Renal cortex interstitium (tissue), 11 donors: ENCODE measurements at regions not wholly inside any gene's neighbourhood (a gene's known extent, or its start where the extent isn't known, plus 50 kb on each side); places are given as distances from the start of the nearest gene placed in this dataset.

Experiments used
- DNase-seq, 11 donors: peaks; one replicate each; pipeline ENCODE4 v3.0.0-alpha.2; 2013; ENCODE audit warnings: low read depth in 9 of 11, low spot score in 4 of 11; ENCODE audit errors: extremely low read depth in 1 of 11

DNA sequence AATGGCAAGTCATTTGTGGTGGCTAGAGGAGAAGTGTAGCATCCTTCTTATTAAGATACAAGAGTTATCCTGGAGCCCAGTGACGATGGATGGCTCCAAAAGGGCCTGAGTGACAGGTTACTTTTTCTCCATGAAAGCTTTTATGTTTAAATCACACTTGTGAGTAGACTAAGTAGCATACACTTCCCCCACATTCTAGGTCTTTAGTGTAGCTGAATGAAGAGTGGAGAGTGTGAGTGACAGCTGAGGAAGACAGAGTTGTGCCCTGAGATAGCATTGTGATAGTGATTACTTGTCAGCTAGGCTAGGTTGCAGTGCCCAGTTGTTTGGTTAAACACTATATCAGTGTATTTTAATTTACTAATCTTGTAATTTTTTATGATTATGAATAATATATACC lies 337.8 kb downstream of the TENT4A start:
- DNase-seq = no peak

DNA sequence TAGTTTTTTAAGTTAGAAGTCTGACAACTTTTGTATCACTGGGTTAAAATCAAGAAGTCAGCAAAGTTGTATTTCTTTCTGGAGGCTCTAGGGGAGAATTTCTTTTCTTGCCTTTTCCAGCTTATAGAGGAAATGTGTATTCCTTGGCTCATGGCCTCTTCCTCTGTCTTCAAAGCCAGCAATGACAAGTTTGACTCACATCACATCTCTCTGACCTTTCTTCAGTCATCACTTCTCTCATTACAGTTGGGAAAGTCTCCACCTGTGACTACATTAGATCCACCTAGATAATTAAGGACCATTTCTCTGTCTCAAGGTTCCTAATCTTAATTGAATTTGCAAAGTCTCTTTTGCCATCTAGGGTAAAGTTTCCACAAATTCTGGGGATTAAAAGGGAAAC lies 339.9 kb downstream of the TENT4A start:
- no peak for DNase-seq

DNA sequence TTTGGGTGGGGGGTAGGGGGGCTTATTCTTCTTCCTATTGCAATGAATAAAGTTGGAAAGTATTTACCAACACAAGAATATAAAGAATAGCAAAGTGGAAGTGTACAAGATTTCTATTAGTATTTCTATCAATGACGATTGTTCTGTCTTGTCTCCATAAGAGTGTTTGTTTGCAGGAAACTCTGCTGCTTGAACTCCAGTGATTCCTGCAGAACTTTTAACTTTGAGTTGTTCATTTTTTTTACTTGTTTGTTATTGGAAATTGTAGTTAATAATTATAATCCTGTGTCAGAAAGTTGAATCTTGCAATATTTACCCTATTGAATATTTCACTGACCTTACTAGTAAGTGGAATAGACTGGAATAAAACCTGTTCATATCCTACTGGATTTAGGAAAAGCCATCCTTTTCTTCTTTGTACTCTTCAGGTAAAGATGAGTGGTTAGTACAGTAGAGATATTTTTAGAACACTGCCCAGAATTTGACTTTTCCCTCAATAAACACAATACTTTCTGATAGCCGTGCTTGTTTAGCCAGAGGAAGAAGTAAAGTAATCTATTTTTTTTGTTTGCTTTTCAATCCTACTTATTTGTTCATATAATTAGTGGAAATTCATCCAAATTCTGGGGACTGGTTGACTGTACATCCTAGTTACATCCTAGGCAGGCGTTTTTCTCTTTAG lies 340.4 kb downstream of the TENT4A start:
- no peak for DNase-seq

DNA sequence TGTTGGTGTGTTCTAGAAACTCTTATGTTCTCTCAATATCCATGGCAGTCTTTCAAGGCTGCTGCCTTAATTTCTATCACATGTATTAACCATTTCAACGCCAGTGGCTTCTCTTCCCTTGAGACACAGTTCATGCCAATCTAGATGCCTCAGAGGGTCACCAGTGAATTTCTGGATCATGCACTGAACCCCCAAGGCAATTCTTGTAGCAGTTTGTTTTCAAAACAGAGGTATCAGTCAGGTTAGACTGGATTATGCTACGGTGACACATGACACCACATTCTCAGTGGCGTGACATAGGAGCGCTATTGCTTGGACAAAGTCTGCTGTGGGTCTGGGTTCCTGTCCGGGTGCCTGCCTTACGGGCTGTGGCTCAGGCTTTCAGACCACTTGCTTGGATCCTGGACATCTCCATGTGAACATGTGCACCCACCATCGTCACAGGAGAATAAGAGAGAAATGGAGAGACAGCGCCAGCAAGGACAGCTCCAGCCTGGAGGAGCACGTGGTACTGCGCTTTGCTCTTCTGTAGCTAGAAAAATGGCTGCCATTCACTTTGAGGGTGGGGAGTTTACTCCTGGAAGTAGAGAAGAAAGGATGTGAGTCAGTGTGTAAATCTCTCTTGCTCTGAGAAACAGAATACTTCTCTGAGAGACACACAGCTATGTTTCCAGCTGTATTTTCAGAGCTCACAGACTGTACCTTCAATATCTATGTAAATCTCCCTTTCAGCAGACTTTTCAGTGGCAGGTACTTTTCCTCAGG lies 329.3 kb upstream of the ADCY2 start:
- no peak for DNase-seq

DNA sequence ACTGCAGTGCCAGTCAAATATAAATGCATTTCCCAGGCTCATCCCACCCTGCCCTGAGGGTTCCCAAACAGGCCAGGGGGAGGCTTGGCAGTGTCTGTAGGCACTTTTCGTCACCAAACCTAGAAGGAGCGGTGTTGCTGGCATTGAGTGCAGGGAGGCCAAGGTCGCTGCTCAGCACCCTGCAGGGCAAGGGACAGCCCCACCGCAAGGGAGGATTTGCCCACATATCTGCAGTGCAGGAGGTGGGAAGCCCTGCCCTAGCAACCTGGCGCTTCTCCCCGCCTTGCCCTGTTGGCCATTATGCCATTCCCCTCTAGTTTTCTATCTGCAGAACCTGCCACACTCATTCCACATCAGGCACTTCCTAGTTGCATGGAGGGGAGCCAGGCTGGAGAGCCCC lies 327.8 kb upstream of the ADCY2 start:
- no peak for DNase-seq

DNA sequence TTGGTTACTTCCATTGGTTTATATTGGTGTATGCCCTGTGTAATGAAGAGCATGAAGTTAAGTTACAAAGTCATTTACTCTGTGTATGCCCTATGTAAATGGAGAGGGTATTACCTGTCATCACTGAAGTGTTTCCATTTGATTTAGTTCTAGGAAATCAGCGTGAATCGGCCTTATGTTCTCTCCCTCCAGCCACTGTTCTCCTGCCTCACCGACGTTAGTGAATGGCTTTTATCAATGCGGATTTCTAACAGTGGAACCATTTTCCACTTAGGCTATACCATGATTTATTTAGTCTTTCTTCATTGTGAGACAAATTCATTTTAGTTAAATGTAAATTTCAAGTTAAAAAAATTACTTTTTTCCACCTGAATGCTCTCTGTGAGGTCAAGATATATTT lies 327.0 kb upstream of the ADCY2 start:
- DNase-seq = no peak

DNA sequence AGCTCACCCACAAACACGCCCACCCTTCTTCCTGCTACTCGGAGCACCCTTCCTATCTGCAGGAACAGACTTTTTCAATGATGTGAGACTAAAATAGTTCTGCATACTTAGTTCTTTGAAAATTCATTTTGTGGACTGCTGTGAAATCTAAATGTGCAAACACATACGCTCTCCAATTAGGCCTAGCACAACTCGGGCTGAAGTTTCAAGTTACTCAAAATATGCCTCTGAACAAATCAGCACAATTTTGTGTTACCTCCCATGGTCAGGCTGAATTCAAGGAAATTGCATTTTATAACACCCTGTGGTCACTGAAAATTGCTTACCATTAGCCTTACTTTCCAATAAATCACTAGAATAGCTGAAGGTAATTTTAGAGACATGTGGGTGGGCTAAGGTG lies 323.8 kb upstream of the ADCY2 start:
- no peak for DNase-seq

DNA sequence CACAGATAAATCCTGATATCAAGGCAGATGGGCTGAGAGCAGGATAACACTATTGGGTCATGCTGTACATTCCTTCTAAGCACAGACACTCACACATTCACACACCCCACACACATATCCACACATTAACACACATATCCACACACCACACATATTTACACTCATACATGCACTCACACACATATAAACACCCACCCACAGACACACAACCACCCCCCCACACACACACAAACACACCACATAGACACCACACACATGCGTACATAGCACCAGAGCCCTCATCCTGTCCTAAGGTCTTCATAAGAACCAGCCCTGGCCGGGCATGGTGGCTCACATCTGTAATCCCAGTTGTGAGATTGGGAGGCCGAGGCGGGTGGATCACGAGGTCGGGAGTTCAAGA lies 322.3 kb upstream of the ADCY2 start:
- DNase-seq = no peak

DNA sequence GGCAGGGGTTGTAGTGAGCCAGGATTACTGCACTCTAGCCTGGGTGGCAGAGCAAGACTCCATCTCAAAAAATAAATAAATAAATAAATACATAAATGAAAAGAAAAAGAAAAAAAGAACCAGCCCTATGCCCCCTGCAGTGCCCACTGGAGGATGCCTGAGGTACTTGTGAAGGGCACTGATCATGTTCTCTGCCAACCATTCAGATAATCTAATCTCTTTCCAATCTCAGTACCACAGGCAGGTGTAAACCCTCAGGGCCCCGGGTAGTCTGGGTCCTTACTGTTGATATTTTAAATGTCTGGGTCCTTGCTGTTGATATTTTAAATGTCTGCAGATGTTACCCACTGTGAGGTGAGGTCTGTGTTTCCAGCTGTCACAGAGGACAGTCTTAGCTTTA lies 321.8 kb upstream of the ADCY2 start:
- no peak for DNase-seq

DNA sequence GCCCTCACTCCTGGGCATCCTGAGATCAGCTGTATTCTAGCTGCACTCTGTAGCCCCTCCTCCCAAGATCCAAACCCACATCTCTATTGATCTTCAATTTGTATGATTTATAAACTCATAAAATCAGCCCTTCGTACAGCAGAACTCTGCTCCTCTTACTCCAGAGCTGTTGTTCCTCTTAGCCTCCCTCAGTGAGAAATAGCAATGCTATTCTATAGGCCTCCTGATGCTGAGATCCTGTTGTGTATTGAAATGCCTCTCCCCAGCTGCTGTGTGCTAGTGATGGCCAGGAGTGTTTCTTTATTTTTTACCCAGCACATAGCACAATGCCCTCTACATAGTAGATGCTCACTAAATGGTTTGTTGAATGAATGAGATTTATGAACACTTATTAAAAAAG lies 320.5 kb upstream of the ADCY2 start:
- no peak for DNase-seq

DNA sequence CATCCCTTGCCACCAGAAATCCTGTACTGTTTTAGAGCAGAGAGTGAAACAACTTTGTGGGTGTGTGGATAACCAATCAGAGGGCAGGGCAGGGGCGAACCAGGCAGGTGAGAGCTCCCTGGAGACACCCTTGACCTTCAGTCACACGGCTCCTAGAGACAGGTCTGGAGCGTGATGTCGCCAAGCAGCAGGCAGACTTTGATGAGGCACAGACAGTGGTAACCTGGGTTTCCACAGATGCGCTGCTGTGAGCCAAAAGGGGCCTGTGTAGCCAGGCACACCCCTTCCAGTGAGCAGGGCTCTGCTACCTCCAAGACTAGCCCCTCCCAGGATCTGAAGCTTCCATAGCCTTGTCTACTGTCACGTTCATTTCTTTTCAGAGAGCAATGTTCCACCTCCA lies 317.8 kb upstream of the ADCY2 start:
- no peak for DNase-seq

DNA sequence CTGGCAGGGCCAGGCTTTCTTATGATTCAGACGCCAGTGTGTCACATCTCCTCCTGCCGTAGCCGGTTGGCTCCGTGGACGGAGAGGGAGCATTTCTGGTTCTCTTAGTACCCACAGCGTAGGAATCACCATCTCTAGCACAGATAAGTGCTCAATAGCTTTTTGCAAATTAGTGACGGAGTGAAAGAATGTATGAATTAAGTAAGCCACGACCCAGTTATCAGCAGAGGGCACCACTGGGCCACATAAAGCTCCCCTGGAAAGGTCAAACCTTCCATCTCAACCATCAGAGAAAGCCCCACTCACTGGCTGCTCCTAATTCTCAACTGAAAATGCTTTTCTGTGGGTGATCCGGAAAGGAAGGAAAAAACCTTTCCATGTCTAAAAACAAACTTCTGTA lies 317.0 kb upstream of the ADCY2 start:
- peak in 7 of 11 donors; percentile 3 to 28 (median 6) for DNase-seq

DNA sequence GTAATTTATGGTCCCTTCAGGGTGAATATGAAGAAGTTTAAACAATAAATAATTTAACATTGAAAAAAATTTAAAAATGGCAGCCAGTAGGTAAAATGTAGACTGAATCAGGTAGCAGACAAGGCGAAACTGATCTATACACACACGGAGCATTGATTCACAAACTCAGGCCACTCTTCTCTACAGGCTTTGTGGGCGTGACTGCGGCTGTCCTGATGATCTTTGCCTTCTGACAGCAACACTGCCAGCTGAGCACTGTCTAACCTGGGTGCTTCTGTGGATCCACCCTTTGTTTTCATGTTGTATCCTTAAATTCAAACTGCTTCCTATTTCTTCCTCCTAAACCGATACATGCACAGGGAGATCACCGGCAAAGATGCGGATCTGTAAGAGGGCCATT lies 315.4 kb upstream of the ADCY2 start:
- DNase-seq = no peak

DNA sequence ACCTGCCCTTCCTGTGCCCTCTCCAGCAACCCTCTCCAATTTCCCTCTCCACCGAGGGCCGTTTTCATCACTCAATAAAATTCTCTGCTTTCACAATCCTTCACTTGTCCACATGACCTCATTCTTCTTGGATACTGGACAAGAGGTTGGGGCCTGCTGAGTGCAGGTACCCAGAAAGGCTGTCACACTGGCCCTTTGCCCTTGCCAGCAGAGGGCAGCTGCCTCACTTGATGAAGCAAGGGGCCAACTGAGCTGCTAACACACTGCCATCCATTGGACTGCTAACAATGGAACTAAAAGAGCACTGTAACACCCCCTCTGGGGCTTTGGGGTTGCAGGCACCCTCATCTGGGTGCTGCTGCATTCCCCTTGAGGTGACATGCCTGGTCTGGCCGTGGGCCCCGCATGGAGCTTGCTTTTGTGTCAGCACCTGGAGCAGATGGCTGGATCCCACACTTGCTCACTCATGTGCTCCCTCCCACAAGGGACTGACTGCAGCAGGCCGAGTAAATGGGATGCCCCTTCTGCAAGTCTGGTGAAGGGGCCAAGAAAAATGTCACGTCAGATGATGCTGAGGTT lies 308.1 kb upstream of the ADCY2 start:
- no peak for DNase-seq

DNA sequence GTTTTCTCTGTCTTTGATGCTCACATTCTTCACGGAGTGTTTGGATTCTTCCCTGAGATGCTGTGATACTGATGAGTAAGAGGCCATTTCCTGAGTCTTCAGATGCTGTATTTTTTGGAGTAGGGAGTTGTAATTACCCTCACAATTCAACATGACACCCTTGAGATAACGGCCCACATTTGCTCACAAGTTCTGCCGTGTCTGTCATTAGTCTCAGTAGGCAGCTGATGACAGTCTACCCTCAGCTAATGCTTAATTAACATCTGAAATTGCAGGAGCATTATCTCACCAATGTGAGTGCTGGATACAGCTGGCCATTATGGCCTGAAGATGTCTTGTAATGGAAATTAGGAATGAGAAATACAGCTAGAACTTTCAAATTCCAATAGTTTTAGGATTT lies 307.1 kb upstream of the ADCY2 start:
- DNase-seq = no peak

DNA sequence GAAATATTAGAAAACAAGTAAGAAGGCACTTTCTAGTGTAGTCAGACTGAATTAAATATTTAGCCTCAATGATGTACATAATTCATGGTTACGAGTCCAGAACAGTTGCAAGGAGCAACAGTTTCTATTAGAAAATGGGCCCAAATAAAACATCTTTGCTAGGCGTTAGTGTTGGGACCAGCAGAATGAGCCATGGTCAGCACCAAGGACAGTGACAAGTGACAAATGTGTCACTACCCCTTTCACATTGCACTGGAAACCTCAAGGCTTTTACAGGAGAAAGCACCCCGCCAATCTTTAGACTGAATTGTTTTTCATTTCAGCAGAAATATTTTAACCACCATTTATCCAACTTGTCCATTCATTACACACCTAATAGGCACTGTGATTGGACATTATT lies 301.3 kb upstream of the ADCY2 start:
- DNase-seq = peak; percentile 17 to 71 (median 53)

DNA sequence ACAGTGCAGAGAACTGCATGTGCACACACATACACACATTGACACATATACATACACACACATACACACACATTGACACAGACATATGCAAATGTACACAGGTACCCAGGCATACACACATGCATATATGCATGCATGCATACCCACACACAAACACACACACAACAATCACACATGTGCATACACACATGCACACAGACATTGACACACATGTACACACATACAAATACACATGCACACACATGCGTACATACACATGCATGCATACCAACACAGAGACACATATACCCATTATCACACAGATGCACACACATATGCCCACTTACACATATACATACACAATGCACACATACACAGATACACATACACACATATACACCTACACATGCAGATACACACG lies 299.6 kb upstream of the ADCY2 start:
- DNase-seq = no peak

DNA sequence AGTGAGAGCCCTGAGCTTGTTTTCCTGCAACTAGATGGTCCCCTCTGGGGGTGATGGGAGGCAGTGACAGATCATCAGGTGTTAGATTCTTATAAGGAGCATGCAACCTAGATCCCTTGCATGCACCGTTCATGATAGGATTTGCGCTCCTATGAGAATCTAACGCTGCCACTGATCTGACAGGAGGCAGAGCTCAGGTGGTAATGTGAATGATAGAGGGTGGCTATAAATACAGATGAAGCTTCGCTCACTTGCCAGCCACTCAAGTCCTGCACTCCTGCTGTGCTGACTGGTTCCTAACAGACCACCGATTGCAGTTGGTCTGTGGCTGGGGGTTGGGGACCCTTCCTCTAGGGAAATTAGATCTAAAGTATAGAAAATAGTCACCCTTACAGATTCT lies 290.6 kb upstream of the ADCY2 start:
- no peak for DNase-seq

DNA sequence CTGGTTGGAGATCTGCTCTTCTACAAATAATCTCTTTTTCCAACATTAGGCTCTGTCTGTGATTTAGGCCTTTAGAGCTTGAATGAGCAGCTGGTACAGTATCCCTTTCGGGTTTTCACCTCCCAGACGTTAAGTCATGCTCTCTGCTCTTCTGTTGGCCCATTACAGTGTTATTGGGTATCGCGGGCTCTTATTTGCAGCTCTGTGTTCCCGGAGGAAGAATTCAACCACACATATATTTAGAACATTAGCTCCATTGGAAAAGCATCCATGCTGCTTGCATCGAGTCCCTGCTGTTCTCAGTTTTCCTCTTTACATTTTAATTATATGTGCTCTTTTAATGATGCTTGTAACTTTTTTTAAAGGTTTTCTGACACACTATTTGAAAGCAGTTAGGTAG lies 278.0 kb upstream of the ADCY2 start:
- DNase-seq = no peak

DNA sequence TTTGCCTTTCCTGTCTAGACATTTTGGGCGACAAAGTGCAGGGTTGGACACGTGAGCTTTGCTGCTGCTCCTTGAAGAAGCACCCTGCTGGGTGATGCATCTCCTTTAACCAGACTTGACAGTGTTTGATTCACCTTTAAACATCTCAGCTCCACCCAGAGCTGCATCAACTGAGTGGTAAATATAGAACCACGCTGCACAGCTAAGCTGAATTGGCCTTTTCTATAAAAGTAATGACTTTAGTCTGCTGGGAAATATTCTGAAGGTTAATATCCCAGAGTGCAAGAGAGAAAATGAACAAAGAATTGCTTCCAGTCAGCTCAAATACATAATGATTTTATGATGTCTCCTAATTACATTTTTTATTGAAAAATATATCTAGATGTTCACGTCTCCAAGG lies 264.3 kb upstream of the ADCY2 start:
- DNase-seq = no peak

DNA sequence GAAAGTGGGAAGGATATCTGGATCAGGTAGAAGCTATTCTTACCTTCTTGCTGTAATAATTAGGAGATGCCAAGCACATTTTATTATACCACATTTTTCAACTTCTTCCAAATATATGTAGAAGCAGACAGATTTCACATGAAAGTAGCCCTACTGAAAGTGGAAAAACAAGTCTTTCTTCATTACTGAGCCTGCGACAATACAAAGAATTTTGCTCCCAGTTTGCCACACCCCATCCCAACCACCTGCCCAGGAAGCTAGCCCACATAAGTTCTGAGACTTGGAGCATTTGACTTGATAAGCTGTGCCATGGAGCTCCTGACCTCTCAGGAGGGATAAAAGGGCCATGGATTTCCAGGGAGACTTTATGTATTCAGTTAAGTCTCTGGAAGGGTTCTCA lies 249.1 kb upstream of the ADCY2 start:
- DNase-seq = peak in 4 of 11 donors; percentile 4 to 9 (median 6)
